ENCODE measurements at regions not wholly inside any gene's neighbourhood (a gene's known extent, or its start where the extent isn't known, plus 50 kb on each side); places are given as distances from the start of the nearest gene placed in this dataset.

GRCh38 chr3:152997526-152997925 lies 162.6 kb downstream of the P2RY1 start:
- TF ChIP-seq POLR2A (IDR thresholded peaks at IDR 0.05) = no peak
- no peak for TF ChIP-seq CTCF (IDR thresholded peaks at IDR 0.05)
